HEK293 (cell line): ENCODE measurements at regions not wholly inside any gene's neighbourhood (a gene's known extent, or its start where the extent isn't known, plus 50 kb on each side); places are given as distances from the start of the nearest gene placed in this dataset.

Experiments
- CTCF ChIA-PET: fragments of 350-600 bp; formaldehyde crosslinking; extraction: SDS; loops from one replicate; lab custom pipeline; 2021; ENCODE audit warnings: antibody characterized with exemption; lab: Yijun Ruan, JAX
- POLR2A ChIA-PET: fragments of 300-600 bp; formaldehyde crosslinking; extraction: SDS; loops from one replicate; lab custom pipeline; 2020; ENCODE audit warnings: antibody characterized with exemption, inconsistent platforms; lab: Yijun Ruan, JAX
- H3K27ac ChIP-seq: fragments of 200-500 bp; sonication (Bioruptor generic); 2 replicates; pipeline ENCODE4 v1.5.1; 2014; ENCODE audit warnings: low read depth, low read length, control low read depth, inconsistent platforms; ENCODE audit errors: extremely low read depth
- H3K36me3 ChIP-seq, 2 experiments: fragments of 200-500 bp in 1 of 2; sonication (Bioruptor generic) in 1 of 2; 1 replicate in 1 of 2; 2 replicates in 1 of 2; pipeline ENCODE4 v1.5.1; 2014 to 2017; ENCODE audit warnings: inconsistent platforms in 2 of 2, low read length in 2 of 2; ENCODE audit not compliant: control insufficient read depth in 2 of 2, insufficient read depth in 1 of 2
- H3K4me1 ChIP-seq: fragments of 200-500 bp; sonication (Bioruptor generic); 2 replicates; pipeline ENCODE4 v1.5.1; 2014; ENCODE audit warnings: mild to moderate bottlenecking, low read length, inconsistent platforms; ENCODE audit not compliant: control insufficient read depth, insufficient read depth
- H3K4me3 ChIP-seq: 2 replicates; pipeline ENCODE4 v1.5.1; 2011; ENCODE audit warnings: low read depth, mild to moderate bottlenecking, control low read depth, low read length, moderate library complexity
- H3K9me3 ChIP-seq: fragments of 200-500 bp; sonication (Bioruptor generic); 2 replicates; pipeline ENCODE4 v1.5.1; 2014; ENCODE audit warnings: low read depth, low read length, inconsistent platforms; ENCODE audit not compliant: control insufficient read depth, insufficient read depth
- HIC1 ChIP-seq: fragments of 450-650 bp; formaldehyde crosslinking; IDR thresholded peaks from 2 replicates; pipeline ENCODE4 v1.5.1; 2016; ENCODE audit warnings: missing biosample characterization, missing genetic modification characterization
- HOXD13 ChIP-seq: sonication (generic); formaldehyde crosslinking; IDR thresholded peaks from 2 replicates; pipeline ENCODE4 v1.8.0; 2022; ENCODE audit warnings: missing genetic modification reagents, borderline replicate concordance
- KLF9 ChIP-seq: fragments of 450-650 bp; formaldehyde crosslinking; IDR thresholded peaks from 2 replicates; pipeline ENCODE4 v1.5.1; 2016; ENCODE audit warnings: missing biosample characterization, missing genetic modification characterization, low read depth
- PBX3 ChIP-seq: sonication (generic); formaldehyde crosslinking; IDR thresholded peaks from 2 replicates; pipeline ENCODE4 v1.8.1; 2022; ENCODE audit warnings: mild to moderate bottlenecking, moderate library complexity, missing genetic modification reagents
- TRIM28 ChIP-seq: IDR thresholded peaks from 2 replicates; pipeline ENCODE4 v1.6.1; 2011; ENCODE audit warnings: low read length, control low read depth, borderline replicate concordance
- ZBTB7A ChIP-seq: fragments of 450-650 bp; formaldehyde crosslinking; IDR thresholded peaks from 2 replicates; pipeline ENCODE4 v1.5.1; 2016; ENCODE audit warnings: low read depth, missing biosample characterization, missing genetic modification characterization
- ZNF10 ChIP-seq: fragments of 450-650 bp; formaldehyde crosslinking; IDR thresholded peaks from 2 replicates; pipeline ENCODE4 v1.5.1; 2017; ENCODE audit warnings: missing biosample characterization, missing genetic modification characterization
- ZNF221 ChIP-seq: fragments of 450-650 bp; formaldehyde crosslinking; IDR thresholded peaks from 2 replicates; pipeline ENCODE4 v1.5.1; 2017; ENCODE audit warnings: missing biosample characterization, missing genetic modification characterization, borderline replicate concordance
- ZNF280D ChIP-seq: fragments of 450-650 bp; formaldehyde crosslinking; IDR thresholded peaks from 2 replicates; pipeline ENCODE4 v1.5.1; 2016; ENCODE audit warnings: missing biosample characterization, missing genetic modification characterization
- ZNF292 ChIP-seq: fragments of 450-650 bp; formaldehyde crosslinking; IDR thresholded peaks from 2 replicates; pipeline ENCODE4 v1.5.1; 2016; ENCODE audit warnings: low read depth, missing biosample characterization, missing genetic modification characterization, borderline replicate concordance
- ZNF350 ChIP-seq: fragments of 450-650 bp; formaldehyde crosslinking; IDR thresholded peaks from 2 replicates; pipeline ENCODE4 v1.5.0; 2017; ENCODE audit warnings: missing biosample characterization, mild to moderate bottlenecking, missing genetic modification characterization
- ZNF354C ChIP-seq: fragments of 450-650 bp; formaldehyde crosslinking; IDR thresholded peaks from 2 replicates; pipeline ENCODE4 v1.5.1; 2016; ENCODE audit warnings: missing biosample characterization, missing genetic modification characterization, low read depth, borderline replicate concordance
- ZNF366 ChIP-seq: fragments of 450-650 bp; formaldehyde crosslinking; conservative IDR thresholded peaks from 2 replicates; pipeline ENCODE4 v1.5.1; 2016; ENCODE audit warnings: missing biosample characterization, missing genetic modification characterization
- ZNF394 ChIP-seq: fragments of 450-650 bp; formaldehyde crosslinking; IDR thresholded peaks from 2 replicates; pipeline ENCODE4 v1.5.1; 2016; ENCODE audit warnings: missing biosample characterization, missing genetic modification characterization, mild to moderate bottlenecking, moderate library complexity, borderline replicate concordance
- ZNF514 ChIP-seq: fragments of 450-650 bp; formaldehyde crosslinking; IDR thresholded peaks from 2 replicates; pipeline ENCODE4 v1.5.1; 2016; ENCODE audit warnings: missing biosample characterization, missing genetic modification characterization
- ZNF571 ChIP-seq: fragments of 450-650 bp; formaldehyde crosslinking; IDR thresholded peaks from 2 replicates; pipeline ENCODE4 v1.5.0; 2017; ENCODE audit warnings: missing biosample characterization, missing genetic modification characterization
- ZNF600 ChIP-seq: fragments of 450-650 bp; formaldehyde crosslinking; IDR thresholded peaks from 2 replicates; pipeline ENCODE4 v1.5.1; 2016; ENCODE audit warnings: missing biosample characterization, missing genetic modification characterization
- ZNF610 ChIP-seq: fragments of 450-650 bp; formaldehyde crosslinking; IDR thresholded peaks from 2 replicates; pipeline ENCODE4 v1.5.1; 2016; ENCODE audit warnings: missing biosample characterization, missing genetic modification characterization, borderline replicate concordance
- ZNF621 ChIP-seq: fragments of 450-650 bp; formaldehyde crosslinking; IDR thresholded peaks from 2 replicates; pipeline ENCODE4 v1.5.1; 2017; ENCODE audit warnings: missing biosample characterization, missing genetic modification characterization
- ZNF776 ChIP-seq: fragments of 450-650 bp; formaldehyde crosslinking; IDR thresholded peaks from 2 replicates; pipeline ENCODE4 v1.5.0; 2017; ENCODE audit warnings: missing biosample characterization, missing genetic modification characterization, borderline replicate concordance
- ZSCAN16 ChIP-seq: fragments of 450-650 bp; formaldehyde crosslinking; IDR thresholded peaks from 2 replicates; pipeline ENCODE4 v1.5.1; 2016; ENCODE audit warnings: missing biosample characterization, missing genetic modification characterization
- ZSCAN30 ChIP-seq: fragments of 450-650 bp; IDR thresholded peaks from 2 replicates; pipeline ENCODE4 v1.5.1; 2018; ENCODE audit warnings: missing biosample characterization, mild to moderate bottlenecking, missing genetic modification characterization, moderate library complexity
- TF ChIP-seq, protein P1 (sequence below): fragments of 450-650 bp; formaldehyde crosslinking; IDR thresholded peaks from 2 replicates; pipeline ENCODE4 v1.5.1; 2017; ENCODE audit warnings: missing biosample characterization, missing genetic modification characterization

DNA sequence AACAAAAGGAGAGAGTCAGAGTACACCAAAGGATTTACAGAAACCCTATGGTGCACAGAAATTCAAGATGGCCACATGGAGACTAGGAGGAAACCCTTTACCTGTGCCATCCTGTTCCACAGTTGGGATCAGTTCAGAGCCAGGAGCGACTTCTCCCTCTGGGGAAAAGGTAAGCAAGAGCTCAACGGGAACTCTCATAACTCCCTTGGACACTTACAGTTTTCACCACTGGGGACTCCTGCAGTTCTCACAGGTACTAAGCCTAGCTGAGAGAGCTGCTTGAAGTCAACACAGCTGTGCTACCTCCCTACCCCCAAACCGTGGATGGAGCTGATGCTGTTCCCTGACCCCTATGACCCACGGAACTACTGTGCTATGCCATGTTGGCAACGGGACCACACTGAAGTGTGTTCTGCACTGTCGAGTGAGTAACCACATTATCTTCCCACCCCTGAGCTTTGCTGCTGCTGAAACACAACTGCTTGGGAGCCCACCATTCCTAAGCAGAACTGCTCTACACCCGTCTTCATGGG is 606.8 kb downstream of the GBE1 start:
- Histone ChIP-seq H3K9me3 (no peaks in the 10 kb centered on the region), H3K4me1 (no peaks in the 10 kb centered on the region), H3K27ac (no peak overlapping the region), H3K36me3 (no peaks in the 10 kb centered on the region), H3K4me3 (no peak overlapping the region)
- POLR2A ChIA-PET = no interaction called here
- TF ChIP-seq HIC1 (tag by site-specific recombination) (no peak), ZNF280D (no peak), ZNF221 (tag by site-specific recombination) (no peak), KLF9 (no peak), HOXD13 (CRISPR knock-in tag) (no peak), ZNF354C (tag by site-specific recombination) (no peak), ZNF366 (tag by site-specific recombination) (no peak), ZSCAN16 (tag by site-specific recombination) (no peak), ZSCAN30 (tag by site-specific recombination) (no peak), TRIM28 (no peak), ZNF776 (tag by site-specific recombination) (no peak), ZNF610 (tag by site-specific recombination) (no peak), ZBTB7A (tag by site-specific recombination) (no peak), ZNF514 (tag by site-specific recombination) (no peak), ZNF621 (tag by site-specific recombination) (no peak), ZNF10 (no peak)
- TF ChIP-seq, protein P1, sequence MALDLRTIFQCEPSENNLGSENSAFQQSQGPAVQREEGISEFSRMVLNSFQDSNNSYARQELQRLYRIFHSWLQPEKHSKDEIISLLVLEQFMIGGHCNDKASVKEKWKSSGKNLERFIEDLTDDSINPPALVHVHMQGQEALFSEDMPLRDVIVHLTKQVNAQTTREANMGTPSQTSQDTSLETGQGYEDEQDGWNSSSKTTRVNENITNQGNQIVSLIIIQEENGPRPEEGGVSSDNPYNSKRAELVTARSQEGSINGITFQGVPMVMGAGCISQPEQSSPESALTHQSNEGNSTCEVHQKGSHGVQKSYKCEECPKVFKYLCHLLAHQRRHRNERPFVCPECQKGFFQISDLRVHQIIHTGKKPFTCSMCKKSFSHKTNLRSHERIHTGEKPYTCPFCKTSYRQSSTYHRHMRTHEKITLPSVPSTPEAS (tag by site-specific recombination) = no peak
- CTCF ChIA-PET = no interaction called here

DNA sequence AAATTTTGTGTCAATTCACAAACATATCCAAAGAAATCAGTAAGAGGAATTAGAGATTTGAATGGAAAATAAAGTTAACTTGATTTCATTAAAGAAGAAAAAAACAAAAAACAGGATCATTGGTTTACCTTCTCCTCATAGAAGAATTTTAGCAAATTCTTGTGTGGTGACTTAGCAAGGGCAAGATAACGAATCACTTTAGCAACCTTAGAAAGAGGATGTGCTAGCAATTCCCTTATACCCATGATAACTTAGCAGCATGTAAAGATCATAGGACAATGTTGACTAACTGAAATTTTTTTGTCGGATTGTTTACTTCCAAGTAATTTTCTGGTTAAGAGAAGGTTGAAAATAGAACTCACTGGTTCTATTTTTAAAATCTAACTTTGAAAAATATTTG is 609.3 kb downstream of the GBE1 start:
- no peak overlapping the region for H3K4me3 ChIP-seq
- H3K4me1 ChIP-seq = no peaks in the 10 kb centered on the region
- POLR2A ChIA-PET = no interaction called here
- TF ChIP-seq ZNF394 (tag by site-specific recombination) (no peak), ZNF292 (no peak), PBX3 (CRISPR knock-in tag) (no peak), ZNF600 (tag by site-specific recombination) (no peak), ZNF350 (tag by site-specific recombination) (no peak), ZNF571 (tag by site-specific recombination) (no peak)
- no peaks in the 10 kb centered on the region for H3K36me3 ChIP-seq
- CTCF ChIA-PET = no interaction called here
- no peaks in the 10 kb centered on the region for H3K9me3 ChIP-seq
- H3K27ac ChIP-seq = no peak overlapping the region
